Activated CD8-positive, alpha-beta memory T cell treated with anti-CD3 and anti-CD28 coated beads, Interleukin-2, amount 50 U/mL, for 48 hours (primary cell): ENCODE measurements at regions not wholly inside any gene's neighbourhood (a gene's known extent, or its start where the extent isn't known, plus 50 kb on each side); places are given as distances from the start of the nearest gene placed in this dataset.

ENCODE experiments used
- DNase-seq: peaks from one replicate; pipeline ENCODE4 v3.0.0-alpha.2; 2020

DNA sequence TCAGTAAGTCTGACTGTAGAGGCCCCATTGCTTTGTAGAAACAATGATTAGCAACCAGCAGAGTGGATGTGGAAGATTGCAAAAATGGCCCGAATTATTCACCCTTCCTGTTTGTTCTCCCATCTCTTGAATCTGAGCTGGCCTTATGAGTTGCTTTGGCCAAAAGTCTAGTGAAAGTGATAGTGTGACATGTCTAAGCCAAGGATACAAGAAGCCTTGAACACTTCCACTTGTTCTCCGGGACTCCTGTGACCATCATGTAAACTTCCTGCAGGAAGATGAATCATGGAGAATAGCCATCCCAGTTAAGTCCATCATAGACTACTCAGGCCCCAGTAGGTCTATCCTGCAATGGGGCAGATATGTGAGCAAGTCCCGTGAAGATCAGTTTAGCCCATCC is 252.0 kb upstream of the JAG1 start:
- DNase-seq = no peak

GRCh38 chr20:10927011-10927583 is 253.3 kb upstream of the JAG1 start:
- DNase-seq = no peak

GRCh38 chr20:10927936-10928840 is 254.4 kb upstream of the JAG1 start:
- DNase-seq = no peak

- DNase-seq = no peak
Measured at GRCh38 chr20:10928841-10929421, 255.1 kb upstream of the JAG1 start.

DNA sequence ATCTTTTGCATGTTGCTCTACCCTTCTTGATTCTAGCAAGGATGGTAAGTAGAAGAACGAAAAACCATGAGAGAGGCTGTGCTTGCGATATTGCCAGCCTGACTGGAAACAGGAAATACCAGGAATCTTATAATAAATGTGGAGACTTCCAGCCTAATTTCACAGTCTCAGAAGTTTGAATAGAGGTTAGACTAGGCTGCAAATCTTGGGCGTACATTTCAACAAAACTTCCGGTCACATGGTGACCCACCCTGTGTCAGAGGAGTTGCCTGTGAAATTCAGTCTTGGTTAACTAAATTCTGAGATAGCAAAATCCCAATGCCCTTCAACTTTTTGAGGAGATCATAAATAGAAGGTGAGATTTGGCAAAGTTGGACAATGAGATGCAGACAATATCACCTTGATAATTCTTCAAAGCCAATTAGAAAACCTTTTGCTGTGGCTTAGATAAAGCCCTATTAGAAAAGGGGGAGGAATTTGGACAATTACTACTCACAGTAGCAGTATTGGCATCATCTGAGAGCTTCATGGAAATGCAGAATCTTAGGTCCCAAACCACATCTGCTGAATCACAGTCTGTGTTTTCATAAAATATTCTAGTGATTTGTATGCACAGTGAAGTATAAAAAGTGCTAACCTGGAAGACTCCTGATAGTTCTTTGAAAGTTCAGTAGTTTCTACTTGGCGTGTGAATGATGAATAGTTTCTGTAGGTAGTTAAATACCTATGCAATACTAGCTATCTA is 262.0 kb upstream of the JAG1 start:
- DNase-seq = no peak

GRCh38 chr20:10936786-10937185 is 263.0 kb upstream of the JAG1 start:
- DNase-seq = no peak

DNA sequence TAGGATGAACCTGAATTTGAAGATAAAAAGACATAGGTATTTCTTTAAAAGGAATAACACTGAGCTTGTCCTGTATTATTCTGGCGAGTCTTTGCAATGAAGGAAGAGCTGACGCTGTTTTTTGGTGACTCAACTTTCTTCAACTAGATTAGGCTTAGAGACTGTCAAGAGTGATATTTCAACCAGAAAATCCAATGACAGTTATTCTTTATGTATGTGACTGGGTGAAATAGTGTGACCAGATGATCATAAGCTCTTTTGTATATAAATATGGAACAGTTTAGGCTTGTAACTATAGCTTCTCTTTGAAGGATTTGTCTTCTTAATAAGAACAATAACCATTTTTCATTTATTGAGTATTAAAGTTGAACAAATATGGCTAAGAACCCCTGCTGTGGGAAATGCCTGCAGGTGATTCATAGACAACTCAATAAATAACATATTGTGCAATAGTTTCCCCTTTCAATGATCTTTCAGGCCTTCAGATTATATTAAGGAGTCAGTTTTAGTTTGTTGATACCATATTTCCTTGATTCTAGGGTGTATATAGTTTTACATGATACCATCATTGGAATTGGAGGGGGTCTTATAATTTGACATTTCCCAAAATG is 265.6 kb upstream of the JAG1 start:
- no peak for DNase-seq

GRCh38 chr20:10940941-10941340 is 267.1 kb upstream of the JAG1 start:
- no peak for DNase-seq

GRCh38 chr20:10943686-10944265 is 270.0 kb upstream of the JAG1 start:
- no peak for DNase-seq

GRCh38 chr20:10946124-10946880 is 272.5 kb upstream of the JAG1 start:
- DNase-seq = no peak

DNA sequence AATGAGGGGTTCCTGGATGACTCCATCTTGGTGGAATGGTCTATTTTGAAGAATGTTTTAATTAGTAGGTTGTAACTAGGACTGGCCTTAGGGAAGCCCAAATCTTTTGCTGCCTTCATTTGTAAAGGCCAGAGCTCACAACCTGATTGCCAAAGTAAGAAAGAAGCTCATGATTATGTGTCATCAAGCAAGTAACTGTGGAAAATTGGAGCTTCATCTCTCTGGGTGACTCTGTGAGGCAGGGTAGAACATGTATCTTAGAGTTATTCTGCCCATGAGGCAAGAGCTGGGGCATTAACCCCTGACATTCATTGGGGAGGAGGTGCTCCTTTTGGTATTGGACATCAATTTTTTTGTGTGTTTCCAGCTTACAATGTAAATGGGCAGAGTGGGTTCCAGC is 273.9 kb upstream of the JAG1 start:
- DNase-seq = no peak

DNA sequence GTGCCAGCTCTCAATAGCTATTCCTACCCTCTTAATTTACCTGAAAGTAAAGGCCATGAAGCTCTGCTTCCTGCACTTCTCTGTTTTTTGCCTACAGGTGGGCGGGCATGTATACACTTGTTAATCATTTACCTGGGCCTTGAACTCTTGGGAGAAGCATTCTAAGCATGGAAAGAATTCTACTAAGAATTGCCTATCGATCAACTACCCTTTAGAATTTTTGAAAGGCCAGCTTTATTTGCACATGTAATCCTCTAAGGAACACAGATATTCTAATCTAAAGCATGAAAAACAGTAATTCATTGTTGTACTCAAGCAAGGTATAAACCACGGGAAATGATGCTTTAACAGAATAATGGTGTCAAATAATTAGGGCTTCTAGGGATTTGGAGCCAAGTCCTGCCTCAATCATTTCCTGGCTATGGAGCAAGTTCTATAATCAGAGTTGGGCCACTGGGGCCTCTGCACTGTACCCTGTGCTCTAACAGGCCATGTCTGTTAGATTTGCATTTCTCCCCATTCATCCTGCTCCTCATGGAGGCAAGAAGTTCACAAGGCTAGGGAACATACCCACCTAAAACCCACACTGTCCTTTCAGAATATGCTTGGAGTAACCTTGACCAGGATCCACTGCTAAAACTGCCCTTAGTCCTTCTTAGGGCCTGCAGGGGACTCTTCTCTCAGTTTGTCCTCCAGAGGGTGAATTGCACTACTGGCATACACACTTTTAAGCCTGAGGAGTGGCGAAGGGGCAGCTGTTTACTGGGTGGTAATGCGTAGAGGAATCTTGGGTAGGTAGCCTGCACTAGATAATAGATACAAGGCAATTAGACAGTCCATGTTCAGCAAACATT is 276.4 kb upstream of the JAG1 start:
- no peak for DNase-seq

DNA sequence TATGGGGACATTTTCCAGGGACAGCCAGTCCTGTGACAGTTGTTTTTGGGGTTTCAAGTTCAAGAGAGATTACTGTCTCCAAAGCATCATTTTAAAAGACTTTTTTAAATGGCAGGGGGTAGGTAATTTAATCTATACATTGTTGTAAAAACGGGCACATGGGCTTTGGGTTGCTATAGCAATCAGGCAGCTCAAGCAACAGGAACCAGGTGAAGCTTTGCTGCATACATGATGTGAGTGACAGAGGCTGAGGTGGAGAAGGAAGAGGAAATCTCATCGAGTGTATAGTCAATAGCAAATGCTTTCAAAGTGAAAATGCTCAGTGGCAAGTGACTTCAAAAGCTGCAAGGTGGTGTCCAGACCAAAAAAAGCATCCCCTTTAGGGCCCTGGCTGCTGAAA is 277.4 kb upstream of the JAG1 start:
- no peak for DNase-seq

GRCh38 chr20:10951904-10952303 is 278.1 kb upstream of the JAG1 start:
- DNase-seq = no peak

DNA sequence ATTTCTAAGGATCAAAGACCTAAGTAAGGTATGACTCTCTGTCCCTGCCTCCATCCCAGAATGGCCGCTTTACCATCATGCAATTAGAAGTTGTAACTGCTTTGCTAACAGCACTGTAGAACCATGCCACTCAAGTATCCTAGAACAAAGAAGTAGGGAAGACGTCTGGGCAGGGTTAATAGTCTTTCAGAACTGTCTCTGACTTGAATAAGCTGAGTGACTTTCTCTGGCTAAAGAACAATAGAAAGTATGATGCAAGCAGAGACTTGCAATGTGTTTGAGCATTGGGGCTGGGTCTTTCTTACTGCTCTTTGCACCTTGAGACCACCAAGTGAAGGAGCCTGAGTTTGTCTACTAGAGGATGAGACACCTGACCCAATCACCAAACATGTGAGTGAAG is 279.6 kb upstream of the JAG1 start:
- no peak for DNase-seq

GRCh38 chr20:10954137-10954840 is 280.5 kb upstream of the JAG1 start:
- DNase-seq = no peak

DNA sequence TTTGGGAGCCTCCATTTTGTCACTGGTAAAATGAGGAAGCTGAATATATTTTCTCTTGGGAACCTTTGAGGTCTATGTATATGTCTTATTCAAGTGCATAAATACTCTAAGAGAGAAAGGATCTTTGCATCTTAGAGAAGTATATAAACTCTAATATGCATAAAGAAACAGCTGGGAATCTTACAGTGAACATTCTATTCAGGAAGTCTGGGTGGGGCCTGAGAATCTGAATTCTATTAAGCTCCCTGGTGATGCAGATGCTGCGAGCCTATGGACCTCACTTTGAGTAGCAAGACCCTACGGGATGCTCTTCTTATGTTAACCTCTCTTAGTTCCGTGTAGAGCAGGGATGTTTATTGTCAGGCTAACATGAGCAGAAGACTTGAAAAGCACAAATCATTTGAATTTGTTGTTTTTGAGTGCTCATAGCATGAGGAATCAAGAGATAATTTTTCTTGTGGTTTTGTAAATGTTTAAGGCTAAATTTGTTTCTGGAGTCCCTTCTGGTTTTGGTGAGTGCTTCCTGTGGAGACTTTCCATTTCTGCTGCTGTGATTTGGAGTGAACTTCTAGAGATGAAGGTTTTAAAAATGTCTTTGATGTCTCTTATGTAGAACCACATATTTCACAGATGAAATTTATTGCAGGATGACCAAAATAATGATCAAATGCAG is 281.2 kb upstream of the JAG1 start:
- no peak for DNase-seq

GRCh38 chr20:10958279-10958678 is 284.5 kb upstream of the JAG1 start:
- DNase-seq = no peak

DNA sequence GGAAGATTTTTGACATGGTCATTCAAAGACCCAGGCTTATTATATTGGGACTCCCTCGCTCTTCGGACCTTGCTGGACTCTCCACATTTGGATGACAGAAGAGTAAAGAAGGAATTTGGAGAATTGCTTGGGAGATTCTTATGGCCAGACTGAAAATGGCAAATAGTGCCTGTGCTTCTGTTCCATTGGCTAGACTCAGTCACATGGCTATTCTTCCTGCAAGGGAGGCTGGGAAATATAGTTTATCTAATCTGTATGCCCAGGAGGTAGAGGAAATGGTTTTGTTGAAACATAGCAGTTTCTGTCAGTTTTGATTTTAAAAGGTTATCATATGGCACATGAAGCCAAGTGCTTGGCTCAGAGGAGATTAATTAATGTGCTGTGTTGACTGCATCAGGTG is 286.6 kb upstream of the JAG1 start:
- no peak for DNase-seq
